Kidney (tissue), 13 donors: ENCODE measurements at regions not wholly inside any gene's neighbourhood (a gene's known extent, or its start where the extent isn't known, plus 50 kb on each side); places are given as distances from the start of the nearest gene placed in this dataset.

Experiments used
- DNase-seq, 5 donors: peaks; one replicate each; pipeline ENCODE4 v3.0.0-alpha.2; 2013 to 2020
- FAIRE-seq: peaks from 2 replicates; lab custom pipeline; 2012; peaks lifted over from hg19 to GRCh38; lab: Jason Lieb, UNC
- H3K27ac ChIP-seq, 2 donors: one replicate each; pipeline ENCODE4 v1.7.0; 2013; ENCODE audit warnings: low read depth in 2 of 2, low read length in 2 of 2, inconsistent platforms in 1 of 2
- H3K27me3 ChIP-seq: one replicate; pipeline ENCODE4 v1.7.1; 2013; ENCODE audit warnings: low read length, inconsistent platforms; ENCODE audit not compliant: control insufficient read depth, insufficient read depth
- H3K36me3 ChIP-seq, 3 donors: one replicate each; pipeline versions ENCODE4 v1.7.0 to v1.7.1; 2013; ENCODE audit warnings: low read length in 3 of 3, control low read depth in 1 of 3, inconsistent platforms in 1 of 3; ENCODE audit not compliant: insufficient read depth in 3 of 3, control insufficient read depth in 2 of 3
- H3K4me1 ChIP-seq, 3 donors: one replicate each; pipeline versions ENCODE4 v1.7.0 to v1.7.1; 2013; ENCODE audit warnings: low read length in 3 of 3, inconsistent platforms in 1 of 3, low read depth in 1 of 3; ENCODE audit not compliant: control insufficient read depth in 2 of 3, insufficient read depth in 2 of 3
- H3K4me3 ChIP-seq, 3 donors: one replicate each; pipeline versions ENCODE4 v1.7.0 to v1.8.1; 2013; ENCODE audit warnings: low read length in 3 of 3, control low read depth in 1 of 3, inconsistent platforms in 1 of 3
- H3K9ac ChIP-seq, 3 donors: one replicate each; pipeline versions ENCODE4 v1.7.0 to v1.7.1; 2013; ENCODE audit warnings: low read length in 3 of 3, control low read depth in 1 of 3, inconsistent platforms in 1 of 3
- H3K9me3 ChIP-seq, 3 donors: one replicate each; pipeline versions ENCODE4 v1.7.0 to v1.7.1; 2013; ENCODE audit warnings: low read length in 3 of 3, control low read depth in 1 of 3, inconsistent platforms in 1 of 3; ENCODE audit not compliant: control insufficient read depth in 2 of 3, insufficient read depth in 1 of 3
- intact Hi-C: fragments of 100-400 bp; cut with DNase I; formaldehyde crosslinking; loops from one replicate; pipeline ENCODE4 v1.11.1; 2022
- TF ChIP-seq, protein P1 (sequence below): IDR thresholded peaks from 3 replicates; pipeline ENCODE4 v1.5.1; 2012; ENCODE audit warnings: mild to moderate bottlenecking, moderate library complexity, borderline replicate concordance; ENCODE audit not compliant: insufficient read depth; ENCODE audit errors: extremely low read depth
- donor health status: control.
- donor health status: control.
- donor health status: control.
- donor health status: control.
- donor health status: control.
- donor health status: DM: yes; HTN: yes; CAD: no.
- donor health status: Normal renal cell carcinoma (clear cell type).

DNA sequence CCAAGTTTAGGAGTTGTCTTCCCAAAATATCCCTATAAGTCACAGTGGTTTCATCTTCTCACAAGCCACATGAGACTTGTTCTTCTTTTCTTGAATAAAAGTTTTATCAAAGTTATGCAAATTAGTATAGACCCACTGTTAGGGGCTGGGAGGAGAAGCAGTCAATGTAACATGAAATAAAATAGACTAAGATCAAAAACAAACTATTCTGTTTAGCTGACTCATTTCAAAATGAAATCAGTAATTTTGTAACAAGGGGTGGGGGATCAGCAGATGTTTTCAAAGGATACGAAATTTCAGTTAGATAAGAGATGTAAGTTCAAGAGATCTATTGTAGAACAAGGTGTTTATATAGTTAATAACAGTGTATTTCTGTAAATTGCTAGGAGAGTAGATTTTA lies 339.6 kb upstream of the PRDM1 start:
- Histone ChIP-seq H3K27me3 (no peaks in the 10 kb centered on the region), H3K9ac (no peak overlapping the region), H3K9me3 (no peaks in the 10 kb centered on the region), H3K4me3 (no peak overlapping the region), H3K36me3 (no peaks in the 10 kb centered on the region), H3K4me1 (no peaks in the 10 kb centered on the region), H3K27ac (no peak overlapping the region)
- intact Hi-C loops = no loop called here
- TF ChIP-seq, protein P1, sequence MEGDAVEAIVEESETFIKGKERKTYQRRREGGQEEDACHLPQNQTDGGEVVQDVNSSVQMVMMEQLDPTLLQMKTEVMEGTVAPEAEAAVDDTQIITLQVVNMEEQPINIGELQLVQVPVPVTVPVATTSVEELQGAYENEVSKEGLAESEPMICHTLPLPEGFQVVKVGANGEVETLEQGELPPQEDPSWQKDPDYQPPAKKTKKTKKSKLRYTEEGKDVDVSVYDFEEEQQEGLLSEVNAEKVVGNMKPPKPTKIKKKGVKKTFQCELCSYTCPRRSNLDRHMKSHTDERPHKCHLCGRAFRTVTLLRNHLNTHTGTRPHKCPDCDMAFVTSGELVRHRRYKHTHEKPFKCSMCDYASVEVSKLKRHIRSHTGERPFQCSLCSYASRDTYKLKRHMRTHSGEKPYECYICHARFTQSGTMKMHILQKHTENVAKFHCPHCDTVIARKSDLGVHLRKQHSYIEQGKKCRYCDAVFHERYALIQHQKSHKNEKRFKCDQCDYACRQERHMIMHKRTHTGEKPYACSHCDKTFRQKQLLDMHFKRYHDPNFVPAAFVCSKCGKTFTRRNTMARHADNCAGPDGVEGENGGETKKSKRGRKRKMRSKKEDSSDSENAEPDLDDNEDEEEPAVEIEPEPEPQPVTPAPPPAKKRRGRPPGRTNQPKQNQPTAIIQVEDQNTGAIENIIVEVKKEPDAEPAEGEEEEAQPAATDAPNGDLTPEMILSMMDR = no peak
- DNase-seq (no peak), FAIRE-seq (no peak)

DNA sequence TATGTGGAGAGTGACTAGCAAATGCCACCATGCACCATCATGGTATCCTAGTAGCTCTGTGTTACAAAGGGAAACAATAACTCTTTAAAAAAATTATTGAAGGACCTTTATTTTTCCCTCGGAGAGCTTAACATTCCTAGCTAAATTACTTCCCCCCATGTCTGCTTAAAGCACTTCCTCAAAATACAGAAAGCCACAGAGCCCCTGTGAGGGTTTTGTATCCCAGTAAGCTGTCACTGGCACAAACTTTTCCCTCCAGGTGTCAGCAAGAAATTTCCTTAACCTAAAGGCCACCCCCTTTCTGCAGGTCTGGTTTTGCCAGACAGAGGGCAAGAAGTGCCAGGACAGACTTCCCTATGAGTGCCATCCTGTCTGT lies 340.0 kb upstream of the PRDM1 start:
- no peak for DNase-seq
- Histone ChIP-seq H3K36me3 (no peaks in the 10 kb centered on the region), H3K27me3 (no peaks in the 10 kb centered on the region), H3K9me3 (no peaks in the 10 kb centered on the region), H3K4me1 (no peaks in the 10 kb centered on the region), H3K27ac (no peak overlapping the region), H3K9ac (no peak overlapping the region), H3K4me3 (no peak overlapping the region)
- TF ChIP-seq, protein P1 = no peak
- intact Hi-C loops = no loop called here
- no peak for FAIRE-seq

GRCh38 chr6:105745464-105746129 lies 340.5 kb upstream of the PRDM1 start:
- H3K4me3 ChIP-seq = no peak overlapping the region
- TF ChIP-seq, protein P1 = no peak
- H3K9me3 ChIP-seq = no peaks in the 10 kb centered on the region
- no peaks in the 10 kb centered on the region for H3K4me1 ChIP-seq
- no peaks in the 10 kb centered on the region for H3K27me3 ChIP-seq
- no peak overlapping the region for H3K9ac ChIP-seq
- intact Hi-C loops = no loop called here
- DNase-seq = no peak
- no peak overlapping the region for H3K27ac ChIP-seq
- no peaks in the 10 kb centered on the region for H3K36me3 ChIP-seq
- no peak for FAIRE-seq

DNA sequence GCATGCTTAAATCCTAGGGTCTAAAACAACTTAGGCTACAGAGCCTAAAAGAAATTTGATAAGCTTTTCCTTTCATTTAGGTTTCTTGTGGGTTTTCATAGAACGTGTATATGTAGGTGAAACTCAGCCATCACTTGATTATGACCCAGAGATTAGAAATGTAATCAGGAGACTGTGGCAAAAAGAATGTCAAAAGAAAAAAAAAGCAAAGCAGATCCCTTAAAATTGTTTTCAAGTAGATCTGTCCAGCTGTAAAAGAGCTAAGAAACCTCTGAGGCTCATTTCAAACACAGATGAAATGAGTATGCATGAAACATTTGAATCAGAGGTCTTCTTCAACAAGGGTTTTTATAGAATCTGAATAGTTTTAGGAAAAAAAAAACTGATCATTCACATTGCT lies 341.3 kb upstream of the PRDM1 start:
- DNase-seq = no peak
- H3K9me3 ChIP-seq = no peaks in the 10 kb centered on the region
- no peaks in the 10 kb centered on the region for H3K27me3 ChIP-seq
- no peaks in the 10 kb centered on the region for H3K36me3 ChIP-seq
- no peak overlapping the region for H3K9ac ChIP-seq
- intact Hi-C loops = no loop called here
- H3K4me3 ChIP-seq = no peak overlapping the region
- H3K4me1 ChIP-seq = no peaks in the 10 kb centered on the region
- TF ChIP-seq, protein P1 = no peak
- no peak for FAIRE-seq
- H3K27ac ChIP-seq = no peak overlapping the region
